GM18498 (cell line): ENCODE measurements at regions not wholly inside any gene's neighbourhood (a gene's known extent, or its start where the extent isn't known, plus 50 kb on each side); places are given as distances from the start of the nearest gene placed in this dataset.

ENCODE experiments used
- ATAC-seq: cut with Tn5 transposase; IDR thresholded peaks from one replicate; pipeline ENCODE4 v1.9.1; 2021; ENCODE audit warnings: mild to moderate bottlenecking, moderate library complexity; ENCODE audit not compliant: unreplicated experiment

- ATAC-seq: no peak
Measured at GRCh38 chr6:4384656-4385055, 249.3 kb upstream of the ECI2 start.

DNA sequence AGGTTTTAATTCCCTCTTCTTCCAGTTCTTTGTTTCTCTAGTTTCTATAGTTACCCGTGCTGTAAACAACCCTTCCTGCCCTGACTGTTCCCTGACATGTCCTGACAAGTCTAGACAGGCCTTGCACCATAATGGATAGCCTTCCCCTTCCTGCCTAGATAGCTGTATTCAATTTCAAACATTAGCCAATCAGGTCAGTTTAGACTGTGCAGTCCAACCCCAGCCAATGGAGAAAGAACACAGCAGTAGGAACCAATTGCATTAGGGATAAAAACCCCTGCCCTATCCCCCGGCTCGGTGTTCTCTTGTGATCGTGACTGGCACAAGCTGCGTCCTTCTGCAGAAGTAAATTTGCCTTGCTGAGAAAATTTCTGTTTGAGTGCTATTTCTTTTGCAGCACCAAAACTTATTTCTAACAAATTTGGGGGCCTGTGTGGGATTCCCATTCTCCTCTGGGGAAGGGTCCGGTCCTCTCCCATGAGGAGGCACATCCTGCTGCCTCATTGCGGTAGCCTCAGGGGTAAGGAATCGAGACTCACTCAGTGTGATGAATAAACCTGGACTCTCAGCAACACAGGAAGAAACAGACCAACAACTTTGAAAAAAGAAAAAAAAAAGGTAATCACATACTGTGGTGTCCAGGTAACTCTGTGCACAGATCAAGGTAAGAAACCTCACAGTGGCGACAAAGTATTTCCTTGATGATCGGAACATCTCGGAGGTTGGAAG, 248.7 kb upstream of the ECI2 start:
- ATAC-seq: no peak

DNA sequence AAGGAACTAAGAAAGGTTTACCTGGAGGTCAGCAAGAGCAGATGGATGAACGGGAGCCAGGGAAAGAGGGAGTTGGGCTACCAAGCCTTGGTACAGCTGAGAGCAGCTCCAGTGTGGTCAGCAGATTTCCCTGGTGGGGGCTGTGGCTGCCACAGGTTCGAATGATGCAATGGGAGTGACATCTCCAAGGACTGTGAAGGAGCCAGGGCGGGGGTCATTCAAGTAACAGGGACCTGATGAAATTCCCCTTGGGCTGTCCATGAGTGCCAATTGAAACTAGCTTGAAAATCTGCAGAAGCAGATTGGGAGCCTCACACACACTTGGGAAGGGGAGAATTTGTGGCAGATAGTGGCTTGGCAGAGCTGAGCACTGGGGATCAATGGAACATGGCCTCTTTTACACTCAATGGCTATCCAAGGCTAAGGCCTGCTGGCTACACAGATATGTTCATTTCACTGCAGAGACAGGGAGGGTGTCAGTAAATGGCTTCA, 247.0 kb upstream of the ECI2 start:
- no peak for ATAC-seq

DNA sequence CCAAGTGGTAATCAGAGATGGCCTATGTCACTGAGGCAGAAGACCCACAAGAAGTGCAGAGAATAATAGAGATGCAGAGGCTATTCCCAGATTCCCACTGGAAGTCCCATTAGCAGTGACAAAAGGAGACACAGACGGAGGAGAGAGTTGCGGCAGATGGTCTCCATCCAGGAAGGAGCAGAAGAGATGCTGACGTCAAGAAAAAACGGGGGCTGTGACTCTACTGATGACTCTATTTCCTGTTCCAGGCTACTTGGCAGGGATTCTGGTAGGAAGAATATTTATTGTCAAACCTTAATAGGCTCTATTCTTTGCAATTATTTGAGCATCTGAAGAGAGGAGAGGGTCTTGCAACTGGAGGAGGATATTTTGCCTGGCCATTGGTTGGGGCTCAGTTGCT, 246.0 kb upstream of the ECI2 start:
- ATAC-seq: no peak

GRCh38 chr6:4380881-4381281, 245.5 kb upstream of the ECI2 start:
- ATAC-seq: no peak

GRCh38 chr6:4379958-4380357, 244.6 kb upstream of the ECI2 start:
- ATAC-seq: no peak

DNA sequence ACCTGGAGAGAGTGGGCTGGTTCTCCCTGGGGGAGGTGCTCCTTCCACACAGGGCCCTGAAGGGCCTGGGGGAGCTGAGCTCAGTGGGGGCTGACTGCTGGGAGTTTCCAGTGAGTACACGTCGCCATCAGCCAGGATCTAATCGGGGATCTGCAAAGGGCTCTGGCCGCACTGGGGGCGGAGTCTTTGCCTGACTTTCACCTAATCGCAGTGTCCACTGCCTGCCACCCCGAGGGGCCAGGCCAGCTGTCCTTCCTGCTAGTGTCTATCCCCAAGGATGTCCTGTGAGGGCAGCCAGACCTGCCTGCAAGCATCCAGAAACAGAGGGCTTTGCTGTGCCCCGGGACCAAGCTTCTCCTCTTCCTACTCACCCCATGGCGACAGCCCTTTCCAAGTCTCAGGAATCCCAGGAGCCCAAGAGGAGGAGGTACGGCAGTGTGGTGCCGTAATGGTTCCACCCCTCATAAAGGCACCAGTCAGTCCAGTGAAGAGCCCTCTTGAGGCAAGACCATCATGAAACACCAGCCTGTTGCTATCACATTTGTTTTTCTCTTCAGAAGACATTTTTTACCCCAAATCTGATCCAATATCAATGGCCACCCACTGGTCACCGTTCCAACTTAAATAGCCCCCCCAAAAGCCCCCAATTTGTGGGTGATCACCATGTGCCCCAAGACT, 243.1 kb upstream of the ECI2 start:
- ATAC-seq: no peak

GRCh38 chr6:4377603-4378002, 242.2 kb upstream of the ECI2 start:
- no peak for ATAC-seq

- no peak for ATAC-seq
Measured at GRCh38 chr6:4374216-4374615, 238.8 kb upstream of the ECI2 start.

GRCh38 chr6:4372866-4373265, 237.5 kb upstream of the ECI2 start:
- ATAC-seq: no peak

GRCh38 chr6:4371207-4371921, 236.0 kb upstream of the ECI2 start:
- no peak for ATAC-seq

- ATAC-seq: no peak
Measured at GRCh38 chr6:4370066-4370465, 234.7 kb upstream of the ECI2 start.

DNA sequence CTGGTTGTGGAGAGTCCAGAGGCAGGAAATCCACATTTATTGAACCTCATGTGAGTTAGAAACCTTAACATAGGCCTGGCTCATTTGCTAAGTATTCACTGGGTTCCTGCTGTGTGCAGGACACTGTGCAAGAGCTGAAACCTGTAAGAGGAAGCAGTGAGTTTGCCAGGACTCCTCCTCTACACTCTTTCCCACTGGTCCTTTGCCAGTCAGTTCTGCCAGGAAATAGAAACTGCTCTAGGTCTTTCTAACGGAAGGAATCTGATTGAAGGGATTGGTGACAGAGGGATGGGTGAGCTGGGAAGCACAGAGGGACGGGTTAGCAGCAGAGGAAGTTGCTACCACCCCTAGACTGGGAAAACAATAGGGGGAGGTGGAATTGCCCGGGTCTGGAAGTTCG, 234.2 kb upstream of the ECI2 start:
- no peak for ATAC-seq

DNA sequence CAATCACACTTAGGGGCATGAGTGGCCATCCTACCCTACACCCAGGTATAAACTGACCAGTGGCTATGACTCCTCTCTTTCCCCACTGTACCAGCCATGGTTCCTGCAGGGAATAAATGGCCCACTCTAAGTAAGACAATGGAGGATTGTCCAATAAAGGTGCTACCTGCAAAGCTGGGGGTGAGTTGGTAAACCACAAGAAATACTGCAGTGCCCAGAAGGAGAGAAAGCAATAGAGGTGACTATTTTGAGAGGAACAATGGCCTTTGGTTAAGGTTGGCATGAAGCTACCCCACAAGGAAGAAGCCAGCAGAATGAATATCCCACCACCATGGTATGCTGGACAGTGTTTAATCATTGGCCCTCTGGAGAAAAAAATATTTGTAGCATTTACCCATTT, 233.3 kb upstream of the ECI2 start:
- no peak for ATAC-seq

DNA sequence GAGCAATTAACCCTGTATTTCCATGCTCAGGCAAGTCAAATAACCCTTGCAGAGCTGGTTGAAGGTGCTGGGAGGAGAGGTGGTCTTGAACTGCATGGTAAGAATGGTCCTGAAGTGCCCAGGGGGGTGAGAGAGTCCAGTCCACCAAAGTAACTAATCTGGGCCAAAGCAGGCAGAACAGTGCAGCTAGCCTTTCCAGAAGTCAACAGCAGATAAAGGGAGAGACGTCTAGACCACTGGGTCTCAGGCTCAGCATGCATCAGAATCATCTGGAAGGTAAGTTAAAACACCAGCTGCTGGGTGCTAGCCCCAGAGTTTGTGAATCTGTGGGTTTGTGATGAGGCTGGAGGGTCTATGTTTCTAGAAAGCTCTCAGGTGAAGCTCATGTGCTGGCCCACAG, 232.3 kb upstream of the ECI2 start:
- no peak for ATAC-seq

DNA sequence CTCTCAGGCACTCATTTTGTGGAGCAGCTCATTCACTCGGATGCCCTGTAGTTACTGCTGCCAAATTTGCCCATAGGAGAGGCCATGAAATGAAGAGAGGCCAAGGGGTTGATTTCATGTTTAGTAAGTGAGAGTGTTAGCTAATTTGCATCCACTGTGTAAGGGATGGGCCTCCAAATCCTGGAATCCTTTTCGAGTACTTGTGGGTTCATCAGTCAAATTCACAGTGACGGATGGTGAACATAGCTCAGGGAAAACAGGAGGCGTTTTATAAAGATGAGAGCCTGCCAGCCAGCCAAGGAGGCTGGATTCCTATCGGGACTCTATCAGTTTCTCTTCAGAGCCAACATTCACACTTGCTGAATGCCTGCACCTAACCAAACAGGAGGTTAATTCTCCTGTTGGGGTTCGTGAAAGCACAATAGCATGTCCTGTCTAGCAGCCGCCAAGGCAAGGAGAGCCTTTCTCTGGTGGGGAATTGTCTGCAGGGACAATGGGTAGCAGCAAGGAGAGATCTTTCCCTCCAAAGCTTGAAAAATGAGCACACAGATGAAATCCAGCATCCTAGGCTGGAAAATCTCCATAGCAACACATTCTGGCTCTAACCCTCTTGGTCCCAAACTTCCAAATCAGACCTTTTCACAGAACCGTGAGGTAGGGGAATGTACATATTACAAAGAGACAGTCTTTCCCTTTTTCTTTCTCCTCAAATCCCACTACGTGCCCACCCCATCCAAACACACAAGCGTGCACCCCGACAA, 231.4 kb upstream of the ECI2 start:
- no peak for ATAC-seq

- ATAC-seq: no peak
Measured at GRCh38 chr6:4365686-4366085, 230.3 kb upstream of the ECI2 start.

GRCh38 chr6:4364711-4365110, 229.3 kb upstream of the ECI2 start:
- ATAC-seq: no peak

DNA sequence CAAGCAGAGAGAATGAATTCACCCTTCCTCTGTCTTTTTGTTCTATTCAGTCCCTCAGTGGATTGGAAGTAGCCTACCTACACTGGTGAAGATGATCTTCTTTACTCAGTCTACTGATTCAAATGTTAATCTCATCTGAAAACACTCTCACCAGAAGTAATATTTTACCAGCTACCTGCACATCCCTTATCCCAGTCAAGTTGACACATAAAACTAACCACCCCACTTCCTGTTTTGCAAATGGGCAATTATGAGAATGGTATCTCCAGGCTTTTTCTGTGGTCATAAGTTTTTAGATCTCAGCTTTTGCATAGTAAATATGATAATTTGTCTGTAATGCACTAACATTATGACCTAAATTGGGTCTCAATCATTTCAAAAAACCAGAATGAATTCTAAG, 228.8 kb upstream of the ECI2 start:
- no peak for ATAC-seq

GRCh38 chr6:4363656-4364055, 228.3 kb upstream of the ECI2 start:
- ATAC-seq: no peak

DNA sequence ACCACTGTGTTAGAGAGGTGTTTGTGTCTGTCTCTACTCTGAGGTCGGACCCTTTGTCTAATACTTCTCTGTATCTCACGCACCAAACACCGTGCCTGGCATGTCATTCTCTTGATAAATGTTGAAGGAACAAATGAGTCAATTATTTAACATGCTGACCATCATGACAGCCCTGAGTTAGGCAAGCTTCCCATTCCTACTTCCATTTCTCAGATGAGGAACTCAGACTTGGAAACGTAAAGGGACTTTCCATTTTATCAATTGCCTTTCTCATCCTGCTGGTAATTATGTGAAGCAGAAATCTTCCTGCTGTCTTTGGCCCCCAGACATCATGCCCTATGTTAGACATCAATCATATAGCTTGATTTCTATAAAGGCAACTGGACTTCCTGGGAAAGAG, 227.0 kb upstream of the ECI2 start:
- no peak for ATAC-seq
